ENCODE measurements at regions not wholly inside any gene's neighbourhood (a gene's known extent, or its start where the extent isn't known, plus 50 kb on each side); places are given as distances from the start of the nearest gene placed in this dataset.

GRCh38 chr12:63041601-63042000 is 106.7 kb upstream of the PPM1H start:
- in situ Hi-C loops (cut with HindIII; ENCODE audit: low sequenced_read_pairs): no loop called here

GRCh38 chr12:63040526-63041220 is 105.7 kb upstream of the PPM1H start:
- in situ Hi-C loops (cut with HindIII; ENCODE audit: low sequenced_read_pairs): no loop called here

GRCh38 chr12:63038713-63039100 is 103.8 kb upstream of the PPM1H start:
- in situ Hi-C loops (cut with HindIII; ENCODE audit: low sequenced_read_pairs): no loop called here

- in situ Hi-C loops (cut with HindIII; ENCODE audit: low sequenced_read_pairs): no loop called here
Observed at GRCh38 chr12:63037746-63038712, 103.1 kb upstream of the PPM1H start.

- in situ Hi-C loops (cut with HindIII; ENCODE audit: low sequenced_read_pairs): no loop called here
Observed at GRCh38 chr12:63036974-63037335, 102.0 kb upstream of the PPM1H start.

GRCh38 chr12:63036216-63036973 is 101.4 kb upstream of the PPM1H start:
- in situ Hi-C loops (cut with HindIII; ENCODE audit: low sequenced_read_pairs): no loop called here

- in situ Hi-C loops (cut with HindIII; ENCODE audit: low sequenced_read_pairs): no loop called here
Observed at GRCh38 chr12:63034601-63035000, 99.7 kb upstream of the PPM1H start.

GRCh38 chr12:63029676-63030075 is 94.7 kb upstream of the PPM1H start:
- in situ Hi-C loops (cut with HindIII; ENCODE audit: low sequenced_read_pairs): no loop called here

GRCh38 chr12:63028951-63029350 is 94.0 kb upstream of the PPM1H start:
- in situ Hi-C loops (cut with HindIII; ENCODE audit: low sequenced_read_pairs): no loop called here

GRCh38 chr12:63025116-63025515 is 90.2 kb upstream of the PPM1H start:
- in situ Hi-C loops (cut with HindIII; ENCODE audit: low sequenced_read_pairs): no loop called here

- in situ Hi-C loops (cut with HindIII; ENCODE audit: low sequenced_read_pairs): no loop called here
Observed at GRCh38 chr12:63023926-63024325, 89.0 kb upstream of the PPM1H start.

GRCh38 chr12:63021116-63021515 is 86.2 kb upstream of the PPM1H start:
- in situ Hi-C loops (cut with HindIII; ENCODE audit: low sequenced_read_pairs): no loop called here

GRCh38 chr12:63020269-63020668 is 85.3 kb upstream of the PPM1H start:
- in situ Hi-C loops (cut with HindIII; ENCODE audit: low sequenced_read_pairs): no loop called here

- in situ Hi-C loops (cut with HindIII; ENCODE audit: low sequenced_read_pairs): loop anchor here (5.0 kb wide), 1 partner anchor 39 kb away; no protein-coding TSS in a partner anchor
Observed at GRCh38 chr12:63018273-63018672, 83.3 kb upstream of the PPM1H start.

- in situ Hi-C loops (cut with HindIII; ENCODE audit: low sequenced_read_pairs): loop anchor here (5.0 kb wide), 1 partner anchor 101 kb away; no protein-coding TSS in a partner anchor
Observed at GRCh38 chr12:63013302-63013701, 78.4 kb upstream of the PPM1H start.

GRCh38 chr12:63010698-63011097 is 75.7 kb upstream of the PPM1H start:
- in situ Hi-C loops (cut with HindIII; ENCODE audit: low sequenced_read_pairs): loop anchor here (5.0 kb wide), 1 partner anchor 98 kb away; no protein-coding TSS in a partner anchor

GRCh38 chr12:63008372-63008771 is 73.4 kb upstream of the PPM1H start:
- in situ Hi-C loops (cut with HindIII; ENCODE audit: low sequenced_read_pairs): no loop called here

GRCh38 chr12:63007726-63008125 is 72.8 kb upstream of the PPM1H start:
- in situ Hi-C loops (cut with HindIII; ENCODE audit: low sequenced_read_pairs): no loop called here

- in situ Hi-C loops (cut with HindIII; ENCODE audit: low sequenced_read_pairs): no loop called here
Observed at GRCh38 chr12:63006536-63006935, 71.6 kb upstream of the PPM1H start.

GRCh38 chr12:63005382-63005781 is 70.4 kb upstream of the PPM1H start:
- in situ Hi-C loops (cut with HindIII; ENCODE audit: low sequenced_read_pairs): no loop called here

- in situ Hi-C loops (cut with HindIII; ENCODE audit: low sequenced_read_pairs): no loop called here
Observed at GRCh38 chr12:63003223-63003819, 68.4 kb upstream of the PPM1H start.

All from endothelial cell of hepatic sinusoid (primary cell).